GM12878 (cell line): ENCODE measurements at regions not wholly inside any gene's neighbourhood (a gene's known extent, or its start where the extent isn't known, plus 50 kb on each side); places are given as distances from the start of the nearest gene placed in this dataset. TPM values are rescaled to one million over a fixed set of nuclear protein-coding genes. Genes with fewer than 3 reads are reported as not detected.

ENCODE experiments used
- small RNA-seq: library from RNA; depleted of rRNA; stranded (forward); fragments of <200 nt; gene quantifications from one replicate; pipeline ENCODE3, GENCODE V24; 2014

Small RNAs in the stretch of these regions (small RNA-seq; reads per million reads assigned to genes)
- gene RF00019 (not detected), gene RF00413 (not detected)
